GM23338 (cell line): ENCODE measurements at regions not wholly inside any gene's neighbourhood (a gene's known extent, or its start where the extent isn't known, plus 50 kb on each side); places are given as distances from the start of the nearest gene placed in this dataset.

Experiments
- ATAC-seq: fragments of 200-7000 bp; cut with Tn5 transposase; 3 replicates; pipeline ENCODE4 v1.9.1; 2020
- DNase-seq: peaks from one replicate; pipeline ENCODE4 v3.0.0-alpha.2; 2015; ENCODE audit warnings: low spot score
- H2AFZ ChIP-seq: fragments of 200-600 bp; sonication (generic); 2 replicates; pipeline ENCODE4 v1.8.0; 2016; ENCODE audit warnings: antibody characterized with exemption, mild to moderate bottlenecking, moderate library complexity
- H3F3A ChIP-seq: fragments of 200-600 bp; sonication (generic); replicated peaks from 2 replicates; pipeline ENCODE4 v1.8.0; 2017; ENCODE audit warnings: antibody characterized with exemption, mixed run types, low read depth
- H3K27ac ChIP-seq: fragments of 200-600 bp; sonication (generic); 2 replicates; pipeline ENCODE4 v1.6.1; 2016; ENCODE audit warnings: low read depth
- H3K27me3 ChIP-seq: fragments of 200-600 bp; sonication (generic); 2 replicates; pipeline ENCODE4 v1.8.0; 2016; ENCODE audit warnings: mild to moderate bottlenecking, mixed run types, moderate library complexity; ENCODE audit not compliant: insufficient read depth
- H3K36me3 ChIP-seq: fragments of 200-600 bp; sonication (generic); 2 replicates; pipeline ENCODE4 v1.8.0; 2016; ENCODE audit warnings: mild to moderate bottlenecking; ENCODE audit not compliant: insufficient read depth
- H3K4me1 ChIP-seq: fragments of 200-600 bp; sonication (generic); 2 replicates; pipeline ENCODE4 v1.8.0; 2016; ENCODE audit warnings: mild to moderate bottlenecking, moderate library complexity; ENCODE audit not compliant: insufficient read depth
- H3K4me2 ChIP-seq: fragments of 200-600 bp; sonication (generic); 2 replicates; pipeline ENCODE4 v1.7.1; 2017; ENCODE audit warnings: mixed run types
- H3K4me3 ChIP-seq: fragments of 200-600 bp; sonication (generic); 2 replicates; pipeline ENCODE4 v1.6.1; 2016; ENCODE audit warnings: mixed run types
- H3K79me2 ChIP-seq: fragments of 200-600 bp; sonication (generic); replicated peaks from 2 replicates; pipeline ENCODE4 v1.8.0; 2017; ENCODE audit warnings: mild to moderate bottlenecking; ENCODE audit not compliant: insufficient read depth
- H3K9me2 ChIP-seq: fragments of 200-600 bp; sonication (generic); 2 replicates; pipeline ENCODE4 v1.8.0; 2017; ENCODE audit not compliant: insufficient read depth
- H4K20me1 ChIP-seq: fragments of 200-600 bp; sonication (generic); replicated peaks from 2 replicates; pipeline ENCODE4 v1.8.0; 2017; ENCODE audit warnings: mild to moderate bottlenecking; ENCODE audit not compliant: insufficient read depth
- H3K27ac Mint-ChIP-seq: 2 replicates; pipeline ENCODE4 v1.8.0; 2020; ENCODE audit warnings: inconsistent platforms, mild to moderate bottlenecking, moderate library complexity, mixed read lengths
- H3K27me3 Mint-ChIP-seq: 3 replicates; pipeline ENCODE4 v1.8.0; 2022; ENCODE audit warnings: low read depth, mild to moderate bottlenecking, moderate library complexity, mixed read lengths, inconsistent platforms; ENCODE audit not compliant: insufficient read depth, poor library complexity
- H3K36me3 Mint-ChIP-seq: 3 replicates; pipeline ENCODE4 v1.8.0; 2021; ENCODE audit warnings: low read depth, mild to moderate bottlenecking, inconsistent platforms, moderate library complexity, mixed read lengths
- H3K4me1 Mint-ChIP-seq: 3 replicates; pipeline ENCODE4 v1.8.0; 2020; ENCODE audit warnings: mild to moderate bottlenecking, inconsistent platforms, mixed read lengths
- H3K4me3 Mint-ChIP-seq: 3 replicates; pipeline ENCODE4 v1.8.0; 2021; ENCODE audit warnings: moderate library complexity, mild to moderate bottlenecking, inconsistent platforms, mixed read lengths
- H3K9me3 Mint-ChIP-seq: 3 replicates; pipeline ENCODE4 v1.8.0; 2020; ENCODE audit warnings: moderate library complexity, mild to moderate bottlenecking, inconsistent platforms, mixed read lengths
- CREB1 ChIP-seq: fragments of 250-450 bp; sonication (Bioruptor Pico); IDR thresholded peaks from 2 replicates; pipeline ENCODE4 v1.5.0; 2020; ENCODE audit warnings: low read depth, mild to moderate bottlenecking, moderate library complexity
- CTCF ChIP-seq, 2 experiments: fragments of 200-600 bp in 1 of 2; sonication (generic) in 1 of 2; conservative IDR thresholded peaks; 2 replicates each; pipeline versions ENCODE4 v1.5.1 to v1.6.1; 2016 to 2017; ENCODE audit warnings: antibody characterized with exemption in 2 of 2, low read depth in 2 of 2, mild to moderate bottlenecking in 2 of 2, moderate library complexity in 1 of 2
- ETS1 ChIP-seq: IDR thresholded peaks from 2 replicates; pipeline ENCODE4 v1.6.1; 2016; ENCODE audit warnings: antibody characterized with exemption
- EZH2 ChIP-seq: fragments of 200-600 bp; sonication (generic); IDR thresholded peaks from one replicate; pipeline ENCODE4 v1.8.0; 2017; ENCODE audit warnings: antibody characterized with exemption, mild to moderate bottlenecking, low read depth; ENCODE audit not compliant: unreplicated experiment
- EZH2phosphoT487 ChIP-seq: fragments of 200-600 bp; sonication (generic); IDR thresholded peaks from one replicate; pipeline ENCODE4 v1.8.1; 2018; ENCODE audit warnings: antibody characterized with exemption; ENCODE audit not compliant: unreplicated experiment
- JUNB ChIP-seq: IDR thresholded peaks from one replicate; pipeline ENCODE4 v1.6.1; 2016; ENCODE audit warnings: antibody characterized with exemption; ENCODE audit not compliant: unreplicated experiment
- NANOG ChIP-seq: IDR thresholded peaks from 2 replicates; pipeline ENCODE4 v1.6.1; 2016; ENCODE audit warnings: antibody characterized with exemption, borderline replicate concordance
- POLR2AphosphoS5 ChIP-seq: IDR thresholded peaks from 2 replicates; pipeline ENCODE4 v1.6.1; 2016; ENCODE audit warnings: antibody characterized with exemption, low read depth
- REST ChIP-seq: IDR thresholded peaks from one replicate; pipeline ENCODE4 v1.6.1; 2018; ENCODE audit warnings: antibody characterized with exemption; ENCODE audit not compliant: unreplicated experiment
- STAT1 ChIP-seq: IDR thresholded peaks from one replicate; pipeline ENCODE4 v1.6.1; 2016; ENCODE audit warnings: antibody characterized with exemption; ENCODE audit not compliant: unreplicated experiment
- ZNF114 ChIP-seq: fragments of 250-450 bp; sonication (Bioruptor Pico); IDR thresholded peaks from 2 replicates; pipeline ENCODE4 v1.5.0; 2020; ENCODE audit warnings: mild to moderate bottlenecking, moderate library complexity

DNA sequence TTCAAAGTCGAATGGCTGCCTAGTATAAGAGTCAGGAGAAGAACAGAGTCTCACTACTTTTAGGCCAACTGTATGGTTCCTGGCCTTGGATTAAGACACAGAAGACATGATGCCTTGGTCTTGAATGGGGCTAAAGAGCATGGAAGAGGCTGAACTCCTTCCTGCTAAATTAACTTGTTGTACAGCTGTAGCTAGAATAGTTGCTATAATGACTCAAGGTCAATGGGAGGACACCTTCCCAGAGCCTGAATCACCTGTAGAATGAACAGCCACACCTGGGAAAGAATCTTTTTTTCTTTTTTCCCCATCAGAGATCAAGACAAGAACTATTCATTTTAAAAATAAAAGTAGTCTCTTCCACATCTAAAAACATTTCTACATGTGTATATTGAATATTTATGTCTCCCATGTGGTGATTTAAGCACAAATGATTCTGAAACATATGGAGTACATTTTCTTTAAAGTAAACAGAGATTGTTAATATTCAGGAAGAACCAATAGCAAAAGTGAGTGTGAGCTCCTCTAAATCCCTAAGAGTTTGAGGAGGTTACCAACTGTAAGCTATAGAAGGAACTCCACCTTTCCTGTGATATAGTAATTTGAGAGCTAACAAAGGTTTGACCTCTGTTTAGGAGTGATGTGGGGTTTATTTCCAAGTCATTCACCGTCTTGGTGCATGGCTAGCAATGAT, 191.3 kb downstream of the TGFB2 start:
- Histone ChIP-seq H3F3A (no peaks in the 10 kb centered on the region), H3K4me1 (no peaks in the 10 kb centered on the region), H3K79me2 (no peaks in the 10 kb centered on the region), H3K36me3 (no peaks in the 10 kb centered on the region), H3K4me2 (no peak overlapping the region), H3K27ac (no peak overlapping the region), H3K4me3 (no peak overlapping the region), H4K20me1 (no peaks in the 10 kb centered on the region), H3K9me2 (peaks cover 5% of the 10 kb centered on the region; the same call in 1 of the 2 replicates), H3K27me3 (no peaks in the 10 kb centered on the region), H2AFZ (no peak overlapping the region)
- no peak overlapping the region for H3K4me3 Mint-ChIP-seq
- no peaks in the 10 kb centered on the region for H3K9me3 Mint-ChIP-seq
- peaks cover 1% of the 10 kb centered on the region for H3K27me3 Mint-ChIP-seq
- ATAC-seq, result no peak
- no peak for DNase-seq
- no peak for TF ChIP-seq CTCF (conservative IDR thresholded peaks at IDR 0.05; ENCODE audit: low read depth in 2 of 2)
- no peak for TF ChIP-seq ZNF114 (CRISPR knock-in tag)
- no peak for TF ChIP-seq NANOG
- H3K4me1 Mint-ChIP-seq, result peaks cover 6% of the 10 kb centered on the region; the same call in 1 of the 3 replicates
- no peak overlapping the region for H3K27ac Mint-ChIP-seq
- no peaks in the 10 kb centered on the region for H3K36me3 Mint-ChIP-seq

DNA sequence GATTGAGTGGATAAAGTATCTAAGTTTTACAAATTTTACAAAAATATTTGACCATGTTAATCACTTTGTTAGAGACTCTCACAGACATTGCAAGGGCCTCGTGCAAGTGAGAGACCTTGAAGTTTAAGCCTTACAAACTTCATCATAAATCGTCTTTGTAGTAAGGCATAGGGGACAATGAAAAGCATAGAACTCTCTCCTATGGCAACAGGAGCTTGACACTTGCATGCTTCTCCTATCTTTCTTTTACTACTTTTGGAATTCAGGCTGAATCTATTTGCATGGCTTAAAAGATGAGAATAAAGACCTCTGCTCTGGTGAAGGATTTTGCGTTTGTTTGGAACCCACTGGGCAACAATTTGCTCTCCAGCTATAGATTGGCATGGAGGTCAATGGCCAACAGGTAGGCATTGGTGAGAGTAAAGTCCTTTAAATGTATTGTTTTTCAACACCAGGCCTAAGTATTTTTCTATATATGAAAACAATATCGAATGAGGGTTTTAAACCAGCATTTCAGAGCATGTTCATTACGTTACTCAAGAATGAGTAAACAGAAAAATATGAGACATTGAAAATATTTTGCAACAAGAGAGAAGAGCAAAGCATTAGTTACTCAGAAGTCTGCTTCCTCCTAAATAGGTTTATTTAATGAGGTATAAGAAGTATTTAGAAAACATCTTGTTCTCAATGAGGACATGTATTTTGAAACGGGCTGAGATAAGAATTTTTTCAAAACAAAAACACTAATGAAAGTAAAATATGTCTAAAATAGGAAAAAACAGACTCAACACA, 192.2 kb downstream of the TGFB2 start:
- Histone ChIP-seq H3K4me2 (no peak overlapping the region), H2AFZ (no peak overlapping the region), H3K36me3 (no peaks in the 10 kb centered on the region), H3K79me2 (no peaks in the 10 kb centered on the region), H4K20me1 (no peaks in the 10 kb centered on the region), H3F3A (no peaks in the 10 kb centered on the region), H3K4me3 (no peak overlapping the region), H3K4me1 (no peaks in the 10 kb centered on the region), H3K27ac (no peak overlapping the region), H3K27me3 (no peaks in the 10 kb centered on the region), H3K9me2 (peaks cover 5% of the 10 kb centered on the region; the same call in 1 of the 2 replicates)
- no peaks in the 10 kb centered on the region for H3K36me3 Mint-ChIP-seq
- no peak for ATAC-seq
- no peak overlapping the region for H3K27ac Mint-ChIP-seq
- H3K9me3 Mint-ChIP-seq, result no peaks in the 10 kb centered on the region
- H3K4me1 Mint-ChIP-seq, result peaks cover 6% of the 10 kb centered on the region; the same call in 1 of the 3 replicates
- H3K27me3 Mint-ChIP-seq, result peaks cover 1% of the 10 kb centered on the region
- H3K4me3 Mint-ChIP-seq, result no peak overlapping the region
- no peak for DNase-seq
- no peak for TF ChIP-seq STAT1
- TF ChIP-seq JUNB, result no peak
- TF ChIP-seq NANOG, result no peak
- TF ChIP-seq EZH2phosphoT487, result no peak
- no peak for TF ChIP-seq REST
- TF ChIP-seq CREB1 (CRISPR knock-in tag), result no peak
- no peak for TF ChIP-seq ETS1
- TF ChIP-seq POLR2AphosphoS5, result no peak
- no peak for TF ChIP-seq EZH2
- no peak for TF ChIP-seq CTCF (conservative IDR thresholded peaks at IDR 0.05; ENCODE audit: low read depth in 2 of 2)
